ENCODE measurements at regions not wholly inside any gene's neighbourhood (a gene's known extent, or its start where the extent isn't known, plus 50 kb on each side); places are given as distances from the start of the nearest gene placed in this dataset.
"Not testable (repeated sequence)": the region's sequence is repeated elsewhere in the genome, so short reads cannot be mapped to it uniquely, and the experiment has no call there.

DNA sequence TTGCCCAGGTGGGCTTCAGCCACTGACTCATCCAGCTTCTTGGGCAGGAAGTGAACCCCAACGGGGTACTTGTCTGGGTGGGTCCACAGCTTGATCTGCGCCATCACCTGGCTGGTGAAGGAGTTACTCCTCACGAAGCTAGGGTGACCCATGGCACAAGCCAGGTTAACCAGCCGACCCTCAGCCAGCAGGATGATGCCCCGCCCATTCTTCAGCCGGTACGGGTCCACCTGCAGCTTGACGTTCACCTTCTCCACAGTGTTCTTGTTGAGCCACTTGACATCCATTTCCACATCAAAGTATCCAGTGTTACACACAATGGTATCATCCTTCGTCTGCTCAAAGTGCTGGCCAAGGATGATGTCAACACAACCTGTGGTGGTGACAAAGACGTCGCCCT lies 121.3 kb upstream of the NXPH2 start:
- no peak for DNase-seq

DNA sequence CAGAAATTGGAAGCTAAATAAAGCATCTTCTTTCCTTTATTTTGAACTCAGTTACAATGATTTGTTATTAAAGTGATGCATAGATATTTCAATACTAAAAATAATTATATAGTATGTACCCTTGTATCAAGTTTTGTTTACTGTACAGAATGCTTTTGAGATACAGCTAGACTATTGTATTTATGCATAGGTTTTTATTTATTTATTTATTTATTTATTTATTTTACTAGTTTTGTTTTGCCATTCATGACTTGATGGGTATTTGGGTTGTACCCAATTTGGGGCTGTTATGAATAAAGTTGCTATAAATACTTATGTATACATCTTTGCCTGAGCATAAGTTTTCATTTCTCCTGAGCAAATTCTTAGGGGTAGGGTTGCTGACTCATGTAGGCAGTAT lies 118.7 kb upstream of the NXPH2 start:
- no peak for DNase-seq

DNA sequence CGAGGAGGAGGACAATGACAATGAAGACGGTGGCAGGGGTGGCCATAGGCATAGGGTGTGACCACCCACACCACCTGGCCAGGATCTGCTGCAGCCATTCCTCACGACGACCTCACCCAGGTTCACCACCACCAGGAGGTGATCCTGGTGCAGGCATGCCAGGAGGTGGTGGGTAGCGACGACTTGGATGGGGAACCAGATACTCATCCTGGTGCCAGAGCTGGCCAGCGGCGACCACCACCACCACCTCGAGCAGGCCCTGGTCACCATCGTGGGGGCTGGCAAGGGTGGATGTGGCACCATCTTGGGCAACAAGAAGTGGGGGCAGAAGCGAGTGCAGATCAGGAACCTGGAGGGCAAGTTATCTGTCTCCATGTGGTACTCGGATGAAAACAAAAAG lies 117.1 kb upstream of the NXPH2 start:
- no peak for DNase-seq

DNA sequence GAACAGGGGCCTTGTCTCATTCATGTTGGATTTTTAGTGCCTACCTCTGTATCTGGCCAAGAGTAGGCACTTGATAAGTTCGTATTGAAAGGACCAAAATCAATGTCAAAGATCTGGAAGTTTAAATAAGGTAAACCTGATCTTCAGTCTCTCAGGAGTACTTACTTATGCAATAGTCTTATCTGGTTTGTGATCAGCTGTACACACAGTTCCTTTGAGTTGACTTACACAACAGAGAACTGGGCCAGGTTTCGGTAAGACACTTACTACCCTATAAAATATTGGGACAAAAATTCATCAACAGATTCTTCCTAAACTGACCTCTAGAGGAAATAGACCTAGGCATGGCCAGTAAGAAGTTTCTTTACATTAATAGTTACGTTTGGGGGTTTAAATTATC lies 113.6 kb upstream of the NXPH2 start:
- DNase-seq: no peak

DNA sequence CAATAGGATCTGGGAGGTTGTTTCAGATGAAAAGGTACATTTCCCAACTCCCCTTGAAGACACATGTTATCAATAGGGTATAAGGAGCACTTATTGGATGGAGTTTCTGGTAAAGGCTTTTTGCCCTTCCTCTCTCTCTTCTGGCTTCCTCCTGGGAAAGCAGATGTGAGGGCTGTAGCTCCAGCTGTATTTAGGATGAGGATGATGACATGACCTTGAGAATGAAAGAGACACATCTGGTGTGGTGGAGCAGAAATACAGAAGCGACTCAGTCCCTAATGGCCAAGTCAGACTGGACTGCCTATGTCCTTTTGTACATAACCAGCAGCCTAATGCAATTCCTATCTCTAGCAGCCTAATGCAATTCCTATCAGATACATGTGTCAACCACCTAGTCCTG lies 100.9 kb upstream of the NXPH2 start:
- no peak for DNase-seq

DNA sequence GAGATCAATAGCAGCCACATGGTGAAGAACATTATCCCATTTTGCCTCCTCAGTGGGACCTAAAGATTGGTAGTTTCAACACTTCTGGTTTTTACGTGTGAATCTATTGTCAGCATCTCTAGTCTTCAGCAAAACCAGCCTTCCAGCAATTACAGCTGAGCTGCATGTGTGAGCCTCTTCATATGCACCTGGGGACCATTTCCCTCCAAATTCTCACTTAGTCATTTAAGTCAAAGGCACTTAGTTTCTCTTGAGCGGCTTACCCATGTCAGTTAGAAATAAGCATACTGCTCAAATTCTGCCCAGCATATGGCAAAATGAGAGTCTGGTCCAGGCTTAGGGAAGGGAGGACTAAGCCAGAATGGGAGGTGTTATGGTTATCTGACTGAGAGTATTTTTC lies 99.7 kb upstream of the NXPH2 start:
- DNase-seq: no peak

DNA sequence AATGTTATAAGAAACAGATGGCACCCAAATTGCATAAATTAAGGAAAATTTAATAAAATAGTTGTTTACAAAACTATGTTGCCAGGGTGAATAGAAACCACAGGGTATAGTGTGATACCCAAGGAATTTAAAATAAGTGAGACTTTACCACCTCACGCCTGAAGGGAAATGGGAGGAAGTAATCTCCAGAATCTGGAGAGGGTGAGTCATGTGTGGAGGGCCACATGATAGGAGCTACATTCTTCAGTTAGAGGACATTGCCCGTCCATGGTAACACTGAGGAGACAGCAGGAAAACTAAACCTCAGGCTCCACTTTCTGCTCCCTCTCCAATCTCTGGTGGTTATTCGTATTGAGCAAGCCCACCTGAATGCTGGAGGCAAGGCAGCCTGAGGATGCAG lies 97.2 kb upstream of the NXPH2 start:
- DNase-seq: no peak

DNA sequence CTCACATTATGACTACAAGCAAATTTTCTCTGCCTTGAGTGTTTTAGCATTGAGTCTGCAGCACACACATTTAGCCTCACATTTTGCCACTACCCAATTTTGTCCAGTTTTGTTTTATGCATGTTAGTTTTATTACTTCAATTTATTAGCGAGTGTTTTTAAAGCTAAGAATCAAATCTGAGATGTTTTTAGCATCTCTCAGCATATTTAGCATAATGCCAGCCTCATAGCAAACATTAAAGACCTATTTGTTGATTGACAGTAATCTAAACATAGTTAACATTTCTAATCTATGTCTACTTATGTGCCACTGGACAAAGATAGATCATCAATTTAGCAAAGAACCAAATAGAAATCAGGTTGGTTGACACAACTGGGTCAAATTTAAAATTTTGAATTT lies 94.1 kb upstream of the NXPH2 start:
- DNase-seq: no peak

DNA sequence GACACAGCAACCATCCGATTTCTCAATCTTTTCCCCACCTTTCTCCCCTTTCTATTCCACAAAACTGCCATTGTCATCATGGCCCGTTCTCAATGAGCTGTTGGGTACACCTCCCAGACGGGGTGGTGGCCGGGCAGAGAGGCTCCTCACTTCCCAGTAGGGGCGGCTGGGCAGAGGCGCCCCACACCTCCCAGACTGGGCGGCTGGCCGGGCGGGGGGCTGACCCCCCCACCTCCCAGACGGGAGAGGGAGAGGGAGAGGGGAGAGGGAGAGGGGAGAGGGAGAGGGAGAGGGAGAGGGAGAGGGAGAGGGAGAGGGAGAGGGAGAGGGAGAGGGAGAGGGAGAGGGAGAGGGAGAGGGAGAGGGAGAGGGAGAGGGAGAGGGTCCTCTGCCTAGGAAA lies 91.9 kb upstream of the NXPH2 start:
- not testable (repeated sequence) for DNase-seq

DNA sequence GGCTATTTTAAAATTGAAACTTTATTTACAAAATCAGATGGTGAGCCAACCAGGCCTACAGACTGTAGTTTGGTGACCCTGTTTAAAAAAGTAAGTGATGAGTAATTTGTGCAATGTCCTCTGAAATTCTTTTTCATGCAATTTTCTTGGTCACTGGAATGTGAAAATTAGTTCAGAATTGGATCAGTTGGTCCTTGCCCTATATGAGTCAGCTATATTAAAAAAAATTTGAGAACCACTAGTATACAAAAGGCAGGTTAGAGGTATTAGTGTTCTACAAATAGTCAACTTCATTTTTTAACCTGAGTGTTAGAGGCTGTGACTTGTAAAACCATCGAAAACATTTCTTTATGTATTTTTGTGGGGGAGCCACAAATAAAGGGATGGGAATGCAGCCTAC lies 91.1 kb upstream of the NXPH2 start:
- DNase-seq: no peak

DNA sequence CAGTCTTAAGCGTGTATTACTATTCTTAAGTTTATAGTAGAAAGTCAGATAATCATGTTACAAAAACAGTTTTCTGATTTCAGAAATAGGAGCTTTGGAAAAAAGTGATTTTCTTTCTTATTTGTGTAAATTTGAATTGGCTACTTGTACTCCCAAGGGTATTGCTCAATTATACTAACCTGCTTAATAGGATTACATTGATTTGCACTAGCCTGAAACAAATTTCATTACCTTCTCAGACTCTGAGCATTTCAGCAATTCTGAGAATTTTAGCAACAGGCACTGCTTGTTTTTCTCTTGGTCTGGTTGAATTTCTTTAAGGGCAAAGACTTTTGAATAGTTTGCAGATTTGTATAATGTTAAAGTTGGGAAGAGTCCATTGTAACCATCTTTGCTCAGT lies 87.2 kb upstream of the NXPH2 start:
- no peak for DNase-seq

DNA sequence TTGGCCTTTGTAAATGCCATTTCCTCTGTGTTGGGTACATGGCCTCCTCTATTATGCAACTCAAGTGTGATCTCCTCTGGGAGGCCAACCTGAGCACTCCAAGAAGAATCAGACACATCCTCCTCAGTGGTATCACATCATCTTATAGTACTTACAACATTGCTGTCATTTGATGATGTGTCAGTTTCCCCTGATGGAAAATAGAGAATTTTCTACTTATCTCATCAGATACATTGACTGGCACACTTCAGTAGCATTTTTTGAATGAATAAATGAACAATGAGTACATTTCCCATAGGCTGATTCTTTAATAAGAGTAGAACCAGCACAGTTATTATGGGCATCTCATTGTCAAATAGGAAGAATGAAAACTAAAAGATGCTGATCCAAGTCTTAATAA lies 86.6 kb upstream of the NXPH2 start:
- DNase-seq: no peak

DNA sequence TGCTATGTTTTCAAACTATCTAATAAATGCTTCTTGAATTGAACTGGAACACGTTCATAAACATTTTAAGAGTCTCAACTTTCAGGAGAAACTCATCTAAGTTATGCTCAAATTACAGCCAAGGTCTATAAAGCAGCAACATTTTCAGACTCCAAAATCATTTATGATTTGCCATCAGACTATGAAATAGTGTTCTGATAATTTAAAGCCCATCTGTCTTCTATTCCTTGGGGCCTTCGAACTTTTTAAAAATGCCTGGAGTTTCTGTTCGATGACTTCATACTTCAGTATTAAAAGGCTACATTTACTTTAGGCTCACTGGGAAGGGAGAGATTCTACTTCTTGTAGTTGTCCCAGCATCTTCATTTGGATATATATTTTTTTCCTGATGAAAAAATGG lies 73.6 kb upstream of the NXPH2 start:
- DNase-seq: no peak

DNA sequence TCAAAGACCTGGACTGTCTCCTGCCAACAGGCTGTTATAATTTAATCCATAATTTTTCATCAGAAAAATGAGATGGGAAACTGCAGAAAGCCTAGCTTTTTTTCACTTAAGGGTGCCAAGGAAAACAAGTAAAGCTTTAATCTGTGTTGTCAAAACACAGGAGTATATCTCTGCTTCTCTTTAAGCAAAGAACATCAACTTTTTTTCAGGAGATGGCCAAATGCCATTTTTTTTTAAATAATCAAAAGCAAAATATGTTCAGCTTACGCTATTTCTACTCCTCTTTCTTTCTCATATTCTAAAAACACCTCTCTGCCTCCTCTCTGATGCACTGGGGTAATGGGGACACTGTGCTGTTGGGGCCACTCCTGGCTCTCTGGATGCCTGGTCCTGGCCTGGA lies 73.1 kb upstream of the NXPH2 start:
- no peak for DNase-seq

DNA sequence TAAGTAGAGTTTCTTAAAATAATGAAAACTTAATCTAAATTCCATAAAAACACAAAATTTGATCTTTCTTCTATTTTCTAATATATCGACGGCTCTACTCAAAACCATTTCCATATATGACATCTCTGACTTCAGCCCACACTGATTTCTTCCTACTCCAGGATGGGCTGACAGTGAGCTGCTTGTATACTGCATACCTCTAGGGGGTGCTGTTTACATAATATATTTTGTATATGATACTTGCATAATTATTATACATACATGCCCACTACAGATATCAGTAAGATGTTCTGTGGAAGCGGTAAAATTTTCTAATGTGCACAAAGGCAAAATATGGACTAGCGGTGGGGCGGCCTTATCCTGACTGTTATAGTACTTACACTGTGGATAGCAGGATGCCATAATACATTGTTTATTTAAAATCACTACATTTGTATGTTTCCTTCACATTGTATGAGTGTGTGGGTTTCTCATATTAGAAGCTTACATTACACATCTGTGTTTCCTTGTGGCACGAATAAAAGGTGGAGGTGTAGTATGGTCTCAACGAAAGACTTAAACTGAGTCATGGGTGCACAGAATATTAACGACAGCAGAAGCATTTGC lies 66.1 kb upstream of the NXPH2 start:
- peak; percentile 37 for DNase-seq

DNA sequence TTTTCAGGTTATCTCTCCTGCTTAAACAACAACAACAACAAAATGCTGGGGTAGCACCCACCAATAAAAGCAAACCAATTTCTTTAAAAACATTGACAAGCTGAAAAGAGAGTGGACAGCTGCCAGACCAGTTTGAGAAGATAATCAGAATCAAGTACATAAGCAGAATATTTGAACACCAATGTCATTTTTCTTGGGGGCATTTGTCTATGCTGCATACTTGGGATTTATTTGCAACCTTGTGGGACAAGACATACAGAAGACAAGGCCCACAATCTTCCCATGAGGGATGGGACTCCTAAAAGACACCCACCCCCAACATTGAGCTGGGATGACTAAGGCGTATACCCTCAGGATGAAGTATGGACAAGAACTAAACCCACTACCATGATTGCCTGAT lies 62.2 kb upstream of the NXPH2 start:
- DNase-seq: no peak

DNA sequence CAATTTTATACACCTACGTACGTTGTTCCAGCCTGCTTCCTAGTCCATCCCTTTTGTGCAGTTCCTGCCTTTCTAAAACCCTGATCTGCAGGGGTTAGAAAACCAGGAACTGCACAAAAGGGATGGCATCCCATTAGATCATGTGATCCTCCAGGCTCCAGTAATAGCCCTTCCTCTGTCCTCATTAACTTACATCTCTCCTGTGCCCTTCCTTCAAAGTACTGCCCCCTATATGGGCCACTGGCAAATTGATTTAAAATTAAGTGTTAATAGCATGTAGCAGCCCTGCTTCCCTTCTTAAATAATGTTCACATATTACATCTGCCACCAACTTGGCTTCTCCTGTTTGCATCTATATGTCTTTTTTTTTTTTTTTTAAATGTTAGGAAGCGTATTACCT lies 61.3 kb upstream of the NXPH2 start:
- no peak for DNase-seq

DNA sequence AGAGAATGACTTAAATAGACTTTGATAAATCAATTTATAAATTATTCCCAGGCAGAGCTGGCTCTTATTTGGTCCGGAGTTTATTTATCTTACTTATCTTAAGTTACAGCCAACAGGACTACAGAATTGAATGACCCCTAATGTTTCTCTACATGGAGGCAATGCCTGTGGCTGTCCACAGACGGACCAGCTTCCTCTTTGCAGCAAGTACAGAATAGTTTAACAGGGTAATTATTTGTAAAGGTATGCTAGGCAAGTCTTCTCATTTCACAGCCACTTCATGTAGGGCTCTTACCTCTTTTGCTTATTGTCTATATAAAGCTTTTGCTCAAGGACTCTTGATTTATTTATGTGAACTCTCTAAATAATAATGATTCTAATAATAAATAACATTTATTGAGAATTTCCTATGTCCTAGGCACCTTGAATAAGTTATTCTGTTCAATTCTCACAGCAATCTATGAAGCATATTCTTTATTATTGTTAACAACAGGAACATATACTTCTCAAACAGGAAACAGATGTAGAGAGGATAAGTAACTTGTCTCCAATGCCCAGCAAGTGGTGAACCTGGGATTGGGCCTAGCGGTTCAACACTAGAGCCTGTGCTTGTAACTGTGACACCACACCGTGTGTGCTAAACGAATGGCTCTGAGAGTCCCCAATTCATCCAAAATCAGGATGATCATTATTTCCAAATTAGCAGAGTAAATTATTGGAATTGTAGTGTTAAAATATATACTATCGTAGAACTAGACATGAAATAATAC lies 58.8 kb upstream of the NXPH2 start:
- no peak for DNase-seq

DNA sequence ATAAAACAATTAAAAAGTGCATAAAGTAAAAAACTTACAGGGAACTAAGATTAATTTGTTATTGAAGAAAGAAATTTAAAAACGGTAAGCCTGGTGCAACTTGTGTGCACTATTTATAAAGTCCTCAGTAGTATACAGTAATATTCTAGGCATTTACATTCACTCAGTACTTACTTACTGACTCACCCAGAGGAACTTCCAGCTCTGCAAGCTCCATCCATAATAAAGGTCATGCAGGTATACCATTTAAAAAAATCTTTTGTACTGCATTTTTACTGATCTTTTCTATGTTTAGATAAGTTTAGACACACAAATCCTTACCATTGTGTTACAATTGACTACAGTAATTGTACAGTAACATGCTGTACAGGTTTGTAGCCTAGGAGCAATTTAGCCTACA lies 51.5 kb upstream of the NXPH2 start:
- DNase-seq: no peak

DNA sequence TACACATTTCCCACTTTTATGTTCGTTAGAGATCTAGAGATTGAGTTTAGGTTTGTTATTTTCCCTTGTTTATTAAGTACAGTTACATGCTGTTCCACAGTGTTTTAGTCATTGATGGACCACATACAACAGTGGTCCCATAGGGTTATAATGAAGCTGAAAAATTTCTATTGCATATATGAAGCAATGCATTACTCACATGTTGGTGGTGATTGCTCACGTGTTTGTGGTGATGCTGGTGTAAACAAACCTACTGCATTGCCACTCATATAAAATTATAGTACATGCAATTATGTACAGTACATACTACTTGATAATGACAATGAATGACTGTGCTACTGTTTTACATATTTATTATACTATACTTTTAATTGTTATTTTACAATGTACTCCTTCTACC lies 51.0 kb upstream of the NXPH2 start:
- DNase-seq: no peak

DNA sequence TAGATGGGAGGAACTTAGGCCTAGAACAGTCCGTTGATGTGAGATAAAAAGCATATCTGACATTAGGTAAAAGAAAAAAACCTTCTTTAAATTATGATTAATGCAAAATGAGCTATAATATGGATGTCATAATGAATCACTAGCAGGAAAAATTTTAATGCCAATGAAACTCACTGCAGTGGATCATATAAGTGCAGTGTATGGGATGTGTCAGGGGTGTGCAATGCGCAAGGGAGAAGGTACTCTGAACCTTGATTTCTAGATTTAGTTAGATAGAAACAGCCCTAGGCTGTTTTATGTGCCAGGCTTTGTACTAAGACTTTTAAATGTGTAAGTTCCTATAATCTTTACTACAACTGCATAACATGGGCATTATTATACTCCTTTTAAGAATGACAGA lies 50.4 kb upstream of the NXPH2 start:
- no peak for DNase-seq
